ENCODE measurements at regions not wholly inside any gene's neighbourhood (a gene's known extent, or its start where the extent isn't known, plus 50 kb on each side); places are given as distances from the start of the nearest gene placed in this dataset.

GRCh38 chr7:17005271-17005670 lies 123.5 kb upstream of the AGR3 start:
- Histone ChIP-seq H3K9ac (ENCODE audit: control insufficient read depth, insufficient read depth, low read length) (no peak overlapping the region), H3K36me3 (ENCODE audit: control insufficient read depth in 2 of 2, insufficient read depth in 2 of 2, low read length in 1 of 2) (no peaks in the 10 kb centered on the region), H4K20me1 (ENCODE audit: control insufficient read depth, insufficient read depth) (no peaks in the 10 kb centered on the region), H2AFZ (ENCODE audit: control insufficient read depth, low read depth, low read length) (no peak overlapping the region), H3K4me2 (ENCODE audit: control insufficient read depth, insufficient read depth) (no peak overlapping the region), H3K27me3 (replicated peaks in 1 of 2; ENCODE audit: control insufficient read depth in 2 of 2, insufficient read depth in 2 of 2, low read length in 1 of 2) (no peaks in the 10 kb centered on the region), H3K9me3 (replicated peaks; ENCODE audit: control insufficient read depth, insufficient read depth, low read length) (no peaks in the 10 kb centered on the region), H3K4me3 (no peak overlapping the region), H3K27ac (ENCODE audit: control insufficient read depth, insufficient read depth) (no peak overlapping the region), H3K79me2 (ENCODE audit: control insufficient read depth, insufficient read depth, low read length) (no peaks in the 10 kb centered on the region), H3K4me1 (ENCODE audit: control insufficient read depth, insufficient read depth, low read length) (no peaks in the 10 kb centered on the region)
- ChIA-PET POLR2A (no interaction called here), SMC1A (ENCODE audit: uncharacterized antibody, unreplicated experiment) (interaction anchor here (0.6 kb wide), 1 partner anchor 18 kb away, joined by 3 read pairs; no protein-coding TSS in a partner anchor), RAD21 (ENCODE audit: unreplicated experiment) (no interaction called here), CTCF (interaction anchor here (0.9 to 5.2 kb wide), 3 partner anchors 26 to 297 kb away, joined by 3 to 64 read pairs (median 3); no protein-coding TSS in a partner anchor)
- FAIRE-seq: no peak
- BruUV-seq (replicated peaks): no TSS peak
- no peak for TF ChIP-seq RCOR1 (conservative IDR thresholded peaks at IDR 0.05; ENCODE audit: low read depth, low read length)
- no peak for TF ChIP-seq SIX5 (IDR thresholded peaks at IDR 0.05; ENCODE audit: low read depth, low read length, severe bottlenecking)
- TF ChIP-seq EP300 (IDR thresholded peaks at IDR 0.05; ENCODE audit: borderline replicate concordance in 1 of 2, control insufficient read depth in 1 of 2, low read depth in 2 of 2, low read length in 2 of 2): no peak
- TF ChIP-seq BCL11A (IDR thresholded peaks at IDR 0.05; ENCODE audit: low read depth, low read length): no peak
- no peak for TF ChIP-seq WRNIP1 (IDR thresholded peaks at IDR 0.05; ENCODE audit: borderline replicate concordance, low read depth, low read length)
- TF ChIP-seq ASH2L (IDR thresholded peaks at IDR 0.05; ENCODE audit: borderline replicate concordance, low read depth): no peak
- TF ChIP-seq CEBPZ (IDR thresholded peaks at IDR 0.05; ENCODE audit: low read depth, low read length): no peak
- TF ChIP-seq CBFB (IDR thresholded peaks at IDR 0.05; ENCODE audit: low read depth): no peak
- no peak for TF ChIP-seq ZNF217 (IDR thresholded peaks at IDR 0.05)
- TF ChIP-seq CTCF (IDR thresholded peaks at IDR 0.05 in 2 of 3, conservative IDR thresholded peaks at IDR 0.05 in 1 of 3; ENCODE audit: control insufficient read depth in 2 of 3, extremely low read depth in 1 of 3, insufficient read depth in 1 of 3, low read depth in 3 of 3, low read length in 3 of 3): no peak
- no peak for TF ChIP-seq RB1 (IDR thresholded peaks at IDR 0.05; ENCODE audit: borderline replicate concordance)
- TF ChIP-seq MAX (IDR thresholded peaks at IDR 0.05; ENCODE audit: low read depth, low read length): no peak
- no peak for TF ChIP-seq ZBTB11 (CRISPR knock-in tag; IDR thresholded peaks at IDR 0.05)
- intact Hi-C loops (cut with micrococcal nuclease; ENCODE audit: unreplicated experiment): no loop called here
- ATAC-seq: no peak
- in situ Hi-C loops (cut with MboI): no loop called here
- no peak for DNase-seq (ENCODE audit: low read depth, low spot score)
- 62% methylated on average over 4 of the region's 4 CpGs for WGBS (ENCODE audit: insufficient coverage, insufficient replicate concordance, low lambda C conversion rate, missing lambda C conversion rate)
